ENCODE measurements at regions not wholly inside any gene's neighbourhood (a gene's known extent, or its start where the extent isn't known, plus 50 kb on each side); places are given as distances from the start of the nearest gene placed in this dataset.

GRCh38 chr2:185215497-185215896 lies 523.1 kb upstream of the FSIP2 start:
- Histone ChIP-seq H3K9me3 (ENCODE audit: insufficient read depth, low read depth, low read length) (no peaks in the 10 kb centered on the region), H3K27ac (ENCODE audit: low read depth, low read length) (no peak overlapping the region), H3K79me2 (ENCODE audit: control insufficient read depth, insufficient read depth, low read length, poor library complexity) (no peaks in the 10 kb centered on the region), H2BK120ac (ENCODE audit: insufficient read depth, low read length, poor library complexity) (no peak overlapping the region), H3K4me3 (ENCODE audit: low read depth, low read length) (no peak overlapping the region), H3K23ac (ENCODE audit: low read length) (no peak overlapping the region), H3K79me1 (ENCODE audit: low read length) (no peaks in the 10 kb centered on the region), H3K4me1 (ENCODE audit: control insufficient read depth in 1 of 2, insufficient read depth in 2 of 2, low read length in 2 of 2) (no peaks in the 10 kb centered on the region), H4K8ac (ENCODE audit: low read depth, low read length) (no peak overlapping the region), H3K9ac (ENCODE audit: low read length) (no peak overlapping the region), H4K91ac (ENCODE audit: low read depth, low read length) (no peak overlapping the region), H3K14ac (ENCODE audit: low read length) (no peak overlapping the region), H3K4ac (ENCODE audit: low read depth, low read length) (no peak overlapping the region), H2BK5ac (ENCODE audit: low read depth, low read length, poor library complexity) (no peak overlapping the region), H3K27me3 (ENCODE audit: insufficient read depth, low read length) (no peaks in the 10 kb centered on the region), H3K18ac (ENCODE audit: low read length) (no peak overlapping the region), H4K12ac (ENCODE audit: low read depth, low read length) (no peak overlapping the region), H2BK12ac (ENCODE audit: low read length) (no peak overlapping the region), H2AFZ (ENCODE audit: insufficient read depth, low read length, poor library complexity) (no peak overlapping the region), H2AK5ac (ENCODE audit: low read length) (no peak overlapping the region), H3K4me2 (ENCODE audit: low read length) (no peak overlapping the region), H3K36me3 (ENCODE audit: control insufficient read depth in 1 of 2, insufficient read depth in 2 of 2, low read length in 2 of 2) (no peaks in the 10 kb centered on the region)
- DNase-seq, result no peak
- no CpG with 5 or more reads among the region's 3 CpGs for WGBS (ENCODE audit: extremely low coverage, insufficient coverage, insufficient read length)

DNA sequence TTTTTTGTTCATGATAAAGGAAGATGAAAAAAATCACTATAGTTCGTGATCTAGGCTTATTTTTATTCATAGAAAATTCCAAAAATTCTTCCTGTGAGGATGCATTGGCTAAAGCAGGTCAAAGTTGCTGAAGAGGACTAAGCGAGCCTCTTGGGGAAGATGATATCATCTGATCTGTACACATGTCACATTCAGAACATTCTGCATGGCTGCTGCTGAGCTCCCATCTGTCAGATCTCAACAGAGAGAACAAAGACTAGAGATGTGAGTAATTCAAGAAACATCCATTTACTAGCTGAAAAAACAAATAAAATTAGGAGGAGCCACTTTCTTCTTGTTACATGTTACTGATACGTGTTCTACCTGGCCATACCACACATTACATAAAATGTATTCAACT lies 518.6 kb upstream of the FSIP2 start:
- no peak overlapping the region for H3K4me3 ChIP-seq (ENCODE audit: low read depth, low read length)
- no peak overlapping the region for H2AFZ ChIP-seq (ENCODE audit: insufficient read depth, low read length, poor library complexity)
- no peaks in the 10 kb centered on the region for H3K4me1 ChIP-seq (ENCODE audit: control insufficient read depth in 1 of 2, insufficient read depth in 2 of 2, low read length in 2 of 2)
- H2AK5ac ChIP-seq (ENCODE audit: low read length), result no peak overlapping the region
- DNase-seq, result peak; percentile 63 to 89
- H3K9me3 ChIP-seq (ENCODE audit: insufficient read depth, low read depth, low read length), result no peaks in the 10 kb centered on the region
- H2BK120ac ChIP-seq (ENCODE audit: insufficient read depth, low read length, poor library complexity), result no peak overlapping the region
- no peak overlapping the region for H3K9ac ChIP-seq (ENCODE audit: low read length)
- H3K36me3 ChIP-seq (ENCODE audit: control insufficient read depth in 1 of 2, insufficient read depth in 2 of 2, low read length in 2 of 2), result no peaks in the 10 kb centered on the region
- no peak overlapping the region for H3K4me2 ChIP-seq (ENCODE audit: low read length)
- H3K79me1 ChIP-seq (ENCODE audit: low read length), result no peaks in the 10 kb centered on the region
- H4K12ac ChIP-seq (ENCODE audit: low read depth, low read length), result no peak overlapping the region
- H3K79me2 ChIP-seq (ENCODE audit: control insufficient read depth, insufficient read depth, low read length, poor library complexity), result no peaks in the 10 kb centered on the region
- H3K4ac ChIP-seq (ENCODE audit: low read depth, low read length), result no peak overlapping the region
- no peak overlapping the region for H3K27ac ChIP-seq (ENCODE audit: low read depth, low read length)
- H3K14ac ChIP-seq (ENCODE audit: low read length), result no peak overlapping the region
- no peak overlapping the region for H3K23ac ChIP-seq (ENCODE audit: low read length)
- H2BK5ac ChIP-seq (ENCODE audit: low read depth, low read length, poor library complexity), result no peak overlapping the region
- no peak overlapping the region for H4K91ac ChIP-seq (ENCODE audit: low read depth, low read length)
- no peaks in the 10 kb centered on the region for H3K27me3 ChIP-seq (ENCODE audit: insufficient read depth, low read length)
- H4K8ac ChIP-seq (ENCODE audit: low read depth, low read length), result no peak overlapping the region
- no peak overlapping the region for H3K18ac ChIP-seq (ENCODE audit: low read length)
- no CpG with 5 or more reads among the region's 3 CpGs for WGBS (ENCODE audit: extremely low coverage, insufficient coverage, insufficient read length)
- H2BK12ac ChIP-seq (ENCODE audit: low read length), result no peak overlapping the region

DNA sequence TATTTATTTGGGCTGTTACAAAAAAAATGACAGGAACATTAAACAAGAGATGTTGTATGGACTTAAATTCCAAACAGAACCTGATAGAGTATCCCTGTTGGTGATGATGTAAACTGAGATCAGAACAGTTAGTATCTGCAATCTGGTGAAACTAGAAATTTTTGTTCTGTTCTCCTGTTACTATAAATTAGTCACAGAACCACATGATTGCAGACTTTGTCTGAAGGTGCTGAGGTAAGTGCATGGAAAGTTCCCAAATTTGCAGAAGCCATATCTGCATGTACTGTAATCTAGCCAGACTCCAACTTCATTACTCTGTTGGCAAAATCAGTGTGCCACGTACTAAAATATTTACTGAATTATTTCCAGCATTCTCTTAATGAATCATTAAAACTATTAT lies 516.3 kb upstream of the FSIP2 start:
- H2AFZ ChIP-seq (ENCODE audit: insufficient read depth, low read length, poor library complexity), result no peak overlapping the region
- no peaks in the 10 kb centered on the region for H3K4me1 ChIP-seq (ENCODE audit: control insufficient read depth in 1 of 2, insufficient read depth in 2 of 2, low read length in 2 of 2)
- no peak overlapping the region for H2BK12ac ChIP-seq (ENCODE audit: low read length)
- no peak for DNase-seq
- H3K79me1 ChIP-seq (ENCODE audit: low read length), result no peaks in the 10 kb centered on the region
- no peak overlapping the region for H3K4me2 ChIP-seq (ENCODE audit: low read length)
- H3K18ac ChIP-seq (ENCODE audit: low read length), result no peak overlapping the region
- H2BK120ac ChIP-seq (ENCODE audit: insufficient read depth, low read length, poor library complexity), result no peak overlapping the region
- H3K14ac ChIP-seq (ENCODE audit: low read length), result no peak overlapping the region
- no peak overlapping the region for H3K23ac ChIP-seq (ENCODE audit: low read length)
- H3K27me3 ChIP-seq (ENCODE audit: insufficient read depth, low read length), result no peaks in the 10 kb centered on the region
- no peak overlapping the region for H3K4me3 ChIP-seq (ENCODE audit: low read depth, low read length)
- no peak overlapping the region for H4K12ac ChIP-seq (ENCODE audit: low read depth, low read length)
- H3K9ac ChIP-seq (ENCODE audit: low read length), result no peak overlapping the region
- H4K8ac ChIP-seq (ENCODE audit: low read depth, low read length), result no peak overlapping the region
- no CpG with 5 or more reads among the region's 1 CpG for WGBS (ENCODE audit: extremely low coverage, insufficient coverage, insufficient read length)
- H3K9me3 ChIP-seq (ENCODE audit: insufficient read depth, low read depth, low read length), result no peaks in the 10 kb centered on the region
- no peak overlapping the region for H4K91ac ChIP-seq (ENCODE audit: low read depth, low read length)
- no peaks in the 10 kb centered on the region for H3K79me2 ChIP-seq (ENCODE audit: control insufficient read depth, insufficient read depth, low read length, poor library complexity)
- H2BK5ac ChIP-seq (ENCODE audit: low read depth, low read length, poor library complexity), result no peak overlapping the region
- no peak overlapping the region for H3K27ac ChIP-seq (ENCODE audit: low read depth, low read length)
- no peaks in the 10 kb centered on the region for H3K36me3 ChIP-seq (ENCODE audit: control insufficient read depth in 1 of 2, insufficient read depth in 2 of 2, low read length in 2 of 2)
- H2AK5ac ChIP-seq (ENCODE audit: low read length), result no peak overlapping the region
- H3K4ac ChIP-seq (ENCODE audit: low read depth, low read length), result no peak overlapping the region

GRCh38 chr2:185227391-185227790 lies 511.2 kb upstream of the FSIP2 start:
- H4K91ac ChIP-seq (ENCODE audit: low read depth, low read length), result no peak overlapping the region
- no peak overlapping the region for H3K14ac ChIP-seq (ENCODE audit: low read length)
- H3K9ac ChIP-seq (ENCODE audit: low read length), result no peak overlapping the region
- H3K18ac ChIP-seq (ENCODE audit: low read length), result no peak overlapping the region
- no peaks in the 10 kb centered on the region for H3K79me2 ChIP-seq (ENCODE audit: control insufficient read depth, insufficient read depth, low read length, poor library complexity)
- H2AK5ac ChIP-seq (ENCODE audit: low read length), result no peak overlapping the region
- WGBS (ENCODE audit: extremely low coverage, insufficient coverage, insufficient read length), result no CpG with 5 or more reads among the region's 3 CpGs
- H3K4me2 ChIP-seq (ENCODE audit: low read length), result no peak overlapping the region
- no peaks in the 10 kb centered on the region for H3K4me1 ChIP-seq (ENCODE audit: control insufficient read depth in 1 of 2, insufficient read depth in 2 of 2, low read length in 2 of 2)
- no peak overlapping the region for H2BK12ac ChIP-seq (ENCODE audit: low read length)
- no peaks in the 10 kb centered on the region for H3K9me3 ChIP-seq (ENCODE audit: insufficient read depth, low read depth, low read length)
- H4K8ac ChIP-seq (ENCODE audit: low read depth, low read length), result no peak overlapping the region
- no peak overlapping the region for H4K12ac ChIP-seq (ENCODE audit: low read depth, low read length)
- no peak overlapping the region for H3K27ac ChIP-seq (ENCODE audit: low read depth, low read length)
- no peaks in the 10 kb centered on the region for H3K36me3 ChIP-seq (ENCODE audit: control insufficient read depth in 1 of 2, insufficient read depth in 2 of 2, low read length in 2 of 2)
- H2BK5ac ChIP-seq (ENCODE audit: low read depth, low read length, poor library complexity), result no peak overlapping the region
- no peak overlapping the region for H2AFZ ChIP-seq (ENCODE audit: insufficient read depth, low read length, poor library complexity)
- no peak overlapping the region for H3K23ac ChIP-seq (ENCODE audit: low read length)
- H3K79me1 ChIP-seq (ENCODE audit: low read length), result no peaks in the 10 kb centered on the region
- H2BK120ac ChIP-seq (ENCODE audit: insufficient read depth, low read length, poor library complexity), result no peak overlapping the region
- no peak for DNase-seq
- H3K4ac ChIP-seq (ENCODE audit: low read depth, low read length), result no peak overlapping the region
- no peak overlapping the region for H3K4me3 ChIP-seq (ENCODE audit: low read depth, low read length)
- H3K27me3 ChIP-seq (ENCODE audit: insufficient read depth, low read length), result no peaks in the 10 kb centered on the region

Measured in trophoblast cell (in vitro differentiated cells and primary cell).